ENCODE measurements at regions not wholly inside any gene's neighbourhood (a gene's known extent, or its start where the extent isn't known, plus 50 kb on each side); places are given as distances from the start of the nearest gene placed in this dataset.
"Not testable (repeated sequence)": the region's sequence is repeated elsewhere in the genome, so short reads cannot be mapped to it uniquely, and the experiment has no call there.

- not testable (repeated sequence) for DNase-seq (ENCODE audit: low spot score)
Observed at GRCh38 chr11:24185535-24185934, 311.3 kb upstream of the LUZP2 start.

DNA sequence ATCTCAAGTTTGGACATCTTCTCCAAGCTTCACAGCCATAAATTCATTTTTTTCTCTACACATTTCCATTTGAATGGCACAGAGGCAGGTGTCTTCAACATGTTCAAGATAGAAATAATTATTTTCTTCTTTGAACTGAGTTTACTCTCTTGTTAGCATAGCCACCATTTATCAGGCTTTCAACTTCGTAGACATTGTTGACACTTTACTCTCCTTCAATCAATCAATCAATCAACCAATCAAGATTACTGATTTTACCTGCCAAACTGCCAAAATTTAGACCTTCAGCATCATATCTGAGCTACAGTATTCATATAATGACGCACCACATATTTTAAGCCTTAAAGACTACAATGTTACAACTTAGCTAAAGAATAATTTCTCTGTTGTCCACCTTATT lies 300.1 kb upstream of the LUZP2 start:
- DNase-seq (ENCODE audit: low spot score) = no peak

- DNase-seq (ENCODE audit: low spot score) = no peak
Observed at GRCh38 chr11:24198481-24198880, 298.4 kb upstream of the LUZP2 start.

GRCh38 chr11:24199461-24199860 lies 297.4 kb upstream of the LUZP2 start:
- DNase-seq (ENCODE audit: low spot score) = no peak

DNA sequence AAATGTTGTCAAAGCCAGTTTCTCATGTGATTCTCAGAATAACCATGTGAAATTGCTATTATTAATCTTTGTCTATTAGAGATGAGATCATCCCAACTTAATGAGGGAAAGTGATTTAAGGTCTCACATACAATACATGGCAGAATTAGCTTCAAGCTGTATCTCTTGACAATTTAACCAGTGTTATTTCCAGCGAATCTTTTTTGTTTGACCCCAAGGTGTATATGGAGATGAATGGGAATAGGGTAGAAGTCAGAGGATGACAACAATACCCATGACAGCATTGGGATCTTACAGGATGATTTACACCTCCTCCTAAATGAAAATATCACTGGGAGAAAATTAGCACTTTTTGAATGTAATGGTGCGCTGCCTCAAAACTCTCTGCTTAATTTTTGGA lies 290.8 kb upstream of the LUZP2 start:
- DNase-seq (ENCODE audit: low spot score) = no peak

DNA sequence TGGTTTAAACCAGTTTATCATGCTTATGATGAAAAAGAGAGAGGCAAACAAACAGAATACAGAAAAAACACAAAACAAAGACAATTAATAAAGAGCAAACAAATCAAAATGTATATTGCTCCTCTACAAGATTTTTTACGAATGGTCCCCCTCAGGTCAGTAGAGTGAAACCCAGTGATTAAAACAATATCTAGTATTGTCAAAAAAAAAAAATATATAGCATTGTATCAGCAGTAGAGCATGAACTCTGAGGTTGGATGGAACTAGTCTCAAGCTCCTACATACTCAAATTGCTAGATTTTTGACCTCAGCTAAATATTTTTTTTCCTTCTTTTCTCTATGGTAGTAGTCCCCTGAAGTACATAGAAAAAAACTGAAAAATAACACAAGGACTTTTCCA lies 290.3 kb upstream of the LUZP2 start:
- no peak for DNase-seq (ENCODE audit: low spot score)

- no peak for DNase-seq (ENCODE audit: low spot score)
Observed at GRCh38 chr11:24216488-24216887, 280.4 kb upstream of the LUZP2 start.

- DNase-seq (ENCODE audit: low spot score) = not testable (repeated sequence)
Observed at GRCh38 chr11:24217319-24217718, 279.5 kb upstream of the LUZP2 start.

GRCh38 chr11:24225501-24225900 lies 271.4 kb upstream of the LUZP2 start:
- no peak for DNase-seq (ENCODE audit: low spot score)

DNA sequence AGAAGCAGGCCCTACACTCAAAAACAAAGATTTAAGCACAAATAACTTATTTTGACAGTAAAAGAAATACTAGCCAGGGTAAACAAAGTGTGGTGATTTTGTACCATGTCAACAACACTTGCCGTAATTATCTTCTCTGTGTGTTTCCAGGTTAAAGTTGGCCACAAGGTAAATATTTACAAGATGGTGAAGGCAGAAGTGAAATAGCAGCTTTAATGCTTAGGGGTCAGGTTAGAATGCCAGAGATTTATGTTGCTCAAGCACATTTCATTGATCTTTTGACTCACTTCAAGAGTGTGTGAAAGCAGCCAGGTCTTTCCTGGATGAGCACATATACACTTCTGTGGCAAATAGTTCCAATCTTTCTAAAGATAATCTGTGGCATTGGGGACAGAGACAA lies 270.2 kb upstream of the LUZP2 start:
- no peak for DNase-seq (ENCODE audit: low spot score)

- no peak for DNase-seq (ENCODE audit: low spot score)
Observed at GRCh38 chr11:24233041-24233440, 263.8 kb upstream of the LUZP2 start.

GRCh38 chr11:24234822-24235508 lies 261.9 kb upstream of the LUZP2 start:
- DNase-seq (ENCODE audit: low spot score) = no peak

GRCh38 chr11:24238771-24239645 lies 257.8 kb upstream of the LUZP2 start:
- DNase-seq (ENCODE audit: low spot score) = no peak

DNA sequence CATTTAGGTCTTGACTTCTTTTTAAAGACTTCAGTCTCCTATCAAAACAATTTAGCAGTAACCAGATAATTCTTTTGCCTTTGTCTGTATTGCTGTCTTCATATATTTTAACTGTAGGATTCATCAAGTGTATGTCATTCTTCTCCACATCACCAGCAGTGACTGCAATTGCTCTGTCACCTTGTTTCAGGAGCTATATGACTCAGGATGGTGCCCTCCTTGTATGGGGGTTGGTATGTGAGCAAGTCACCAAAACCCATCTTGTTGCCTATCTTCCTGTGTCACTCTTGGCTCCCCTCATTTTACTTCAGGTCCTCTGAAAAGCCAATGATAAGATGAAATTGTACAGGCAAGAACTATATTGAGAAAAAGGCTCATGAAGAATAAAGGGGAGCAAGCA lies 256.9 kb upstream of the LUZP2 start:
- no peak for DNase-seq (ENCODE audit: low spot score)

- no peak for DNase-seq (ENCODE audit: low spot score)
Observed at GRCh38 chr11:24240496-24241175, 256.2 kb upstream of the LUZP2 start.

GRCh38 chr11:24246715-24247114 lies 250.1 kb upstream of the LUZP2 start:
- no peak for DNase-seq (ENCODE audit: low spot score)

- DNase-seq (ENCODE audit: low spot score) = no peak
Observed at GRCh38 chr11:24247846-24248245, 249.0 kb upstream of the LUZP2 start.

DNA sequence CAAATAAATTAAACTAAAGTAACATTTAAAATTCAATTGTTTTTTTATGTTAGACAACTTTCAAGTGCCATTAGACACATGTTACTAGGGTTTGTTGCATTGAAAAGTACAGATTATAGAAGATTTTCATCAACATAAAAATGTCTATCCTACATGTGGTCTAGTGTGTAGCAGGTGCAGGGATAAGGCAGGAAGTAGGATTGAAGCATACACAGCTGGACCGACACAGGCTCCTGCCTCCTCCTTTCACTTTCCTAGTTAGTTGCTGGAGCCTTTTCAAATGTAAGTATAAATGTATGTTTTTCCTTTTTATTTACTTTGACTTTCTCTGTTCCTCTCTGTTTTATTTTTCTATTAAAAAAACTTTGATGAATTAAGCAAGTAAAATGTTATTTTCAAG lies 246.9 kb upstream of the LUZP2 start:
- DNase-seq (ENCODE audit: low spot score) = no peak

DNA sequence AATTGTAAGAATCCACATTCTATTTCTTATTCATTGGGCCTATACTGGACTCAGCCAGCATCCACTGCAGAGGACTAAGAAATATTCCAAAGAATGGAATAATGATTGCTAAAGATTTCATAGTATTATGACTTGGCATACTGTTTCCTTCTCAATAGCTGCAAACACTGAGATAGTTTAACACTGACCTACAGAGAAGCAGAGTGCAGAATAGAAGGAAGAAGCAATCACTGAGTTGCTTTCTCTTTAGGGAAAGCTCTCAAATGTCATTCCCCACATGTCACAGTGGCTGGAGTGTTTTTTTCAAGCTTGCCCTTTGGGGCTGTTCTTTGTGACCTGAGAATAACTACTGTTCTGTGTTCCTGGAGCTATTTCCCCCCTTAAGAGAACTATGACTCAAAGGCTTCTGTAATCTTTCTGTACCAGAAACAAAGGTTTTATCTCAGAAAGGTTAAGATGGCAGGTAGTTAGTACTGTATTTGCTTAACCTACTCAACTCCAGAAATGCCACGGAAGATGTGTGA lies 243.6 kb upstream of the LUZP2 start:
- DNase-seq (ENCODE audit: low spot score) = no peak

GRCh38 chr11:24264868-24265267 lies 232.0 kb upstream of the LUZP2 start:
- no peak for DNase-seq (ENCODE audit: low spot score)

DNA sequence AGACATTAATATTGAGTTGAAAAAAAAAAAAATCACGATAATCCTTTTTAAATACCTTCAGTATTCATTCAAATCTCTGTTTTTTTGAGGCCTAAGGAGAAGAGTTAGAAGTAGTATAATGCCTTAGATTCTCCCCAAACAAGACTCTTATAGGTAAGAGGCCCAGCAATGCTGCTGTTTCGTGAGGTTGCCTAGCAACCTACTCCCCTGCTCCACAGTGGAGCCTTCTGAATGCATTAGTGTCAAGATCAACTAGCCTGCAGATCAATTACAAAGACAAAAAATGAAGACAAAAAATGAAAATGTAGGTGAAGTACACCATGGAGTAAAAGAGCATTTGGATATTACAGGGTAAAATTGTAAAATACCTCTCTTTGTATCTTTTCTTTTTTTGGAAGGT lies 229.8 kb upstream of the LUZP2 start:
- no peak for DNase-seq (ENCODE audit: low spot score)

GRCh38 chr11:24271798-24272197 lies 225.1 kb upstream of the LUZP2 start:
- no peak for DNase-seq (ENCODE audit: low spot score)

Data from activated CD4-positive, alpha-beta T cell treated with anti-CD3 and anti-CD28 coated beads, Interleukin-2, Interleukin-4, amounts not matched to agents 100 ng/mL and 50 ng/mL, durations not matched to agents 16 hours and 8 hours (primary cell).